Smooth muscle cell (in vitro differentiated cells): ENCODE measurements at regions not wholly inside any gene's neighbourhood (a gene's known extent, or its start where the extent isn't known, plus 50 kb on each side); places are given as distances from the start of the nearest gene placed in this dataset.
"Not testable (repeated sequence)": the region's sequence is repeated elsewhere in the genome, so short reads cannot be mapped to it uniquely, and the experiment has no call there.

Experiments used
- DNase-seq: peaks from one replicate; lab custom pipeline; 2025; ENCODE audit not compliant: unreplicated experiment; lab: John Stamatoyannopoulos, UW
- H2AFZ ChIP-seq: fragments of 200-600 bp; sonication (generic); 2 replicates; pipeline ENCODE4 v1.6.0; 2016; ENCODE audit warnings: antibody characterized with exemption, low read depth, mild to moderate bottlenecking
- H3F3A ChIP-seq: fragments of 200-600 bp; sonication (generic); 2 replicates; pipeline ENCODE4 v1.6.0; 2017; ENCODE audit warnings: antibody characterized with exemption, low read depth
- H3K27ac ChIP-seq: fragments of 200-600 bp; sonication (generic); 2 replicates; pipeline ENCODE4 v1.5.1; 2016; ENCODE audit warnings: low read depth, mild to moderate bottlenecking
- H3K27me3 ChIP-seq: fragments of 200-600 bp; sonication (generic); 2 replicates; pipeline ENCODE4 v1.6.1; 2016; ENCODE audit warnings: low read depth, mild to moderate bottlenecking
- H3K36me3 ChIP-seq: fragments of 200-600 bp; sonication (generic); 2 replicates; pipeline ENCODE4 v1.5.1; 2016; ENCODE audit warnings: low read depth
- H3K4me1 ChIP-seq: fragments of 200-600 bp; sonication (generic); 2 replicates; pipeline ENCODE4 v1.5.1; 2016; ENCODE audit warnings: low read depth
- H3K4me2 ChIP-seq: fragments of 200-600 bp; sonication (generic); 2 replicates; pipeline ENCODE4 v1.6.0; 2016; ENCODE audit warnings: mild to moderate bottlenecking
- H3K4me3 ChIP-seq: fragments of 200-600 bp; sonication (generic); 2 replicates; pipeline ENCODE4 v1.5.1; 2016; ENCODE audit warnings: mild to moderate bottlenecking
- H3K79me2 ChIP-seq: fragments of 200-600 bp; sonication (generic); 2 replicates; pipeline ENCODE4 v1.6.0; 2016; ENCODE audit warnings: low read depth, mild to moderate bottlenecking
- H3K9ac ChIP-seq: fragments of 200-600 bp; sonication (generic); 2 replicates; pipeline ENCODE4 v1.6.0; 2016; ENCODE audit warnings: low read depth
- H3K9me3 ChIP-seq: fragments of 200-600 bp; sonication (generic); replicated peaks from 2 replicates; pipeline ENCODE4 v1.5.1; 2016; ENCODE audit warnings: low read depth
- H4K20me1 ChIP-seq: fragments of 200-600 bp; sonication (generic); 2 replicates; pipeline ENCODE4 v1.6.0; 2016; ENCODE audit warnings: low read depth
- WGBS: methylation state at CpG from one replicate; pipeline ENCODE4 v1.1.7; 2016; ENCODE audit warnings: low lambda C conversion rate; 5-methylcytosine and 5-hydroxymethylcytosine counted together
- TF ChIP-seq, protein P1 (sequence below): fragments of 200-600 bp; sonication (generic); IDR thresholded peaks from 2 replicates; pipeline ENCODE4 v1.5.1; 2017; ENCODE audit warnings: borderline replicate concordance, mild to moderate bottlenecking, antibody characterized with exemption; ENCODE audit not compliant: insufficient read depth, poor library complexity, severe bottlenecking

DNA sequence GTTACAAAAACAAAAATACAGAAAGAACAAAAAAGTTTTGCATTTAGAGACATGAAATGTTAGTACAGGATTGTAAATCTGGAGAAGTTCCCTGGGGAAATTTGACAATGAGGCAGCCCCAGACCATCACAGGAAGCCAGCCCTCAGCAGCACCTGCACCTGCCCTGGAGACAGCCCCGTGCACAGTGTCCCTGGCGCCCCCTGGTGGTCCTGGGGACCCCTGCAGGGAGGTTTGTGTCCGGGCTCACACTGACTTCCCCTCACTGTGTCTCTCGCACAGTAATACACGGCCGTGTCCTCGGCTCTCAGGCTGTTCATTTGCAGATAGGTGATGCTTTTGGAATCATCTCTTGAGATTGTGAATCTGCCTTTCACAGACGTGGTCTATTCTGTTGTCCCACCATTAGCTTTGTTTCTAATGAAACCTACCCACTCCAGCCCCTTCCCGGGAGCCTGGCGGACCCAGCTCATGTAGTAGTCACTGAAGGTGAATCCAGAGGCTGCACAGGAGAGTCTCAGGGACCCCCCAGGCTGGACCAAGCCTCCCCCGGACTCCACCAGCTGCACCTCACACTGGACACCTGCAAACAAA, 1248.6 kb downstream of the TMEM121 start:
- H3K4me1 ChIP-seq, H3K36me3 ChIP-seq, H3K4me3 ChIP-seq, H3K27ac ChIP-seq, H3K9me3 ChIP-seq, H3K27me3 ChIP-seq, H3K79me2 ChIP-seq, H3F3A ChIP-seq, H3K4me2 ChIP-seq, DNase-seq, H4K20me1 ChIP-seq, H3K9ac ChIP-seq, H2AFZ ChIP-seq: not testable (repeated sequence)
- 58% methylated on average over 11 of the region's 11 CpGs for WGBS

DNA sequence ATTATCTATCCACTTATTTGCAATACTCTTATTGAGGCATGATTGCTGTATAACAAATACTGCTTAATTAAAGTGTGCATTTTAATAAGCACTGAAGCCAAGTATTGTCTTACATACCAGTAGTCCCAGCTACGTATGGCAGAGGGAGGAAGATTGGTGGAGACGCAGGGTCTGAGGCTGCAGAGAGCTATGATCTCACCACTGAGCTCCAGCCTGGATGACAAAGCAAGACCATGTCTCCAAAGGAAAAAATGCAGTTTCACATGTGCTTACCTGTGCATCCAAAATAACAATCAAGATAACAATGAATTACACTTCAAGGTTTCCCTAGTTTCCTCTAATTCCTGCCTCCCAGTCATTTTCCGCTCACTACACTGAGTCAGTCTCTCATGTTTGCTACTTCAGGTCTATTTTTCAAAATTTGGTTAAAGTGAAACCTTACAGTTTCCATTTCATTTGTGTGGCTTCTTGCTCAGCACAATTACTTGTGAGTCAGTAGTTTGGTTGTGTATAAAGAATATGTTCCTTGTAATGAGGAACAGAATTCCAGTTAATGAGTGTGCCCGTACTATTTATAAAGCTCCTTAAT, 1250.1 kb downstream of the TMEM121 start:
- H3K27me3 ChIP-seq: no peaks in the 10 kb centered on the region
- no peak for DNase-seq
- H4K20me1 ChIP-seq: no peaks in the 10 kb centered on the region
- 47% methylated on average over 4 of the region's 4 CpGs for WGBS
- no peak overlapping the region for H3K27ac ChIP-seq
- no peak overlapping the region for H2AFZ ChIP-seq
- no peak overlapping the region for H3K9ac ChIP-seq
- no peaks in the 10 kb centered on the region for H3K36me3 ChIP-seq
- peaks cover 6% of the 10 kb centered on the region for H3K9me3 ChIP-seq
- TF ChIP-seq, protein P1, sequence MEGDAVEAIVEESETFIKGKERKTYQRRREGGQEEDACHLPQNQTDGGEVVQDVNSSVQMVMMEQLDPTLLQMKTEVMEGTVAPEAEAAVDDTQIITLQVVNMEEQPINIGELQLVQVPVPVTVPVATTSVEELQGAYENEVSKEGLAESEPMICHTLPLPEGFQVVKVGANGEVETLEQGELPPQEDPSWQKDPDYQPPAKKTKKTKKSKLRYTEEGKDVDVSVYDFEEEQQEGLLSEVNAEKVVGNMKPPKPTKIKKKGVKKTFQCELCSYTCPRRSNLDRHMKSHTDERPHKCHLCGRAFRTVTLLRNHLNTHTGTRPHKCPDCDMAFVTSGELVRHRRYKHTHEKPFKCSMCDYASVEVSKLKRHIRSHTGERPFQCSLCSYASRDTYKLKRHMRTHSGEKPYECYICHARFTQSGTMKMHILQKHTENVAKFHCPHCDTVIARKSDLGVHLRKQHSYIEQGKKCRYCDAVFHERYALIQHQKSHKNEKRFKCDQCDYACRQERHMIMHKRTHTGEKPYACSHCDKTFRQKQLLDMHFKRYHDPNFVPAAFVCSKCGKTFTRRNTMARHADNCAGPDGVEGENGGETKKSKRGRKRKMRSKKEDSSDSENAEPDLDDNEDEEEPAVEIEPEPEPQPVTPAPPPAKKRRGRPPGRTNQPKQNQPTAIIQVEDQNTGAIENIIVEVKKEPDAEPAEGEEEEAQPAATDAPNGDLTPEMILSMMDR: no peak
- no peaks in the 10 kb centered on the region for H3F3A ChIP-seq
- no peak overlapping the region for H3K4me2 ChIP-seq
- no peaks in the 10 kb centered on the region for H3K79me2 ChIP-seq
- H3K4me3 ChIP-seq: no peak overlapping the region
- H3K4me1 ChIP-seq: no peaks in the 10 kb centered on the region

DNA sequence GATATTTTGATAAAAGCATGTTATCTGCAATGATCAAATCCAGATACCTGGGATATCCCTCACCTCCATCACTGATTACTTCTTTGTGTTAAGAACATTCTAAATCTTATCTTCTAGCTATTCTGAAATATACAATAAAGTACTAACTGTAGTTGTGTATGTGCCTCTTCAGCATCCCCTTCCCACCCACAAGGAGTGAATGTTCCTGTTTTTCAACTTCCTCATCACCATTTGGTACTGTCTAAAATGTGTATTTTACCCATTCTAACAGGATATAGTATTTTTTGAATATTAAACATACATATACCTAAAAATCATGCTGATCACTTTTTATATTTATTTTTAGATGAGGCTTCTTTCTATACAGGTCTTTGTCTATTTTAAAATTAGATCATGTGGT, 1252.6 kb downstream of the TMEM121 start:
- no peak overlapping the region for H3K9ac ChIP-seq
- no peak overlapping the region for H3K4me3 ChIP-seq
- H3K9me3 ChIP-seq: peaks cover 6% of the 10 kb centered on the region
- H4K20me1 ChIP-seq: no peaks in the 10 kb centered on the region
- H3F3A ChIP-seq: no peaks in the 10 kb centered on the region
- H3K36me3 ChIP-seq: no peaks in the 10 kb centered on the region
- no peaks in the 10 kb centered on the region for H3K27me3 ChIP-seq
- no peak for DNase-seq
- no peaks in the 10 kb centered on the region for H3K79me2 ChIP-seq
- no peaks in the 10 kb centered on the region for H3K4me1 ChIP-seq
- TF ChIP-seq, protein P1: no peak
- H3K27ac ChIP-seq: no peak overlapping the region
- H2AFZ ChIP-seq: no peak overlapping the region
- no peak overlapping the region for H3K4me2 ChIP-seq

DNA sequence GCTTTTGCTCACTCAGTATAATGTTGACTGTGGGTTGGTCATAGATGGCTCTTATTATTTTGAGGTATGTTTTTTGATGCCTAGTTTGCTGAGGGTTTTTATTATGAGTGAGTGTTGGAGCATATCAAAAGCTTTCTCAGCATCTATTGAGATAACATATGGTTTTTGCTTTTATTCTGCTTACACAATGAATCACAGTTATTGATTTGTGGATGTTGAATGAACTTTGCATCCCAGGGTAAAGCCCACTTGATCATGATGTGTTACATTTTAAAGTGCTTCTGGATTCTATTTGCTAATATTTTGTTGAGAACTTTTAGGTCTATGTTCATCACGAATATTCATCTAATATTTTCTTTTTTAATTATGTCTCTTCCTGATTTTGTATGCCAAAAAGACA, 1260.3 kb downstream of the TMEM121 start:
- TF ChIP-seq, protein P1: no peak
- no peak for DNase-seq

More for the DNA sequence above, 1260.3 kb downstream of the TMEM121 start:
- Histone ChIP-seq H3K9me3 (no peaks in the 10 kb centered on the region), H3K9ac (no peak overlapping the region), H3K27me3 (no peaks in the 10 kb centered on the region), H3K4me1 (no peaks in the 10 kb centered on the region), H3K36me3 (no peaks in the 10 kb centered on the region), H3K4me2 (no peak overlapping the region), H3K79me2 (no peaks in the 10 kb centered on the region), H3K4me3 (no peak overlapping the region), H3F3A (no peaks in the 10 kb centered on the region), H4K20me1 (no peaks in the 10 kb centered on the region), H2AFZ (no peak overlapping the region), H3K27ac (no peak overlapping the region)
- 15% methylated on average over 1 of the region's 1 CpG for WGBS
